Lower leg skin (tissue), 3 donors: ENCODE measurements at regions not wholly inside any gene's neighbourhood (a gene's known extent, or its start where the extent isn't known, plus 50 kb on each side); places are given as distances from the start of the nearest gene placed in this dataset.

ENCODE experiments used
- POLR2A ChIP-seq, 2 donors: fragments of 450-650 bp; IDR thresholded peaks; one replicate each; pipeline ENCODE4 v1.6.1; 2016 to 2017; ENCODE audit warnings: antibody characterized with exemption in 2 of 2, mild to moderate bottlenecking in 1 of 2, moderate library complexity in 1 of 2
- TF ChIP-seq, protein P1 (sequence below), 3 donors: fragments of 450-650 bp; IDR thresholded peaks; one replicate each; pipeline ENCODE4 v1.5.1; 2016; ENCODE audit warnings: antibody characterized with exemption in 3 of 3, mild to moderate bottlenecking in 3 of 3, moderate library complexity in 2 of 3

GRCh38 chr2:239884051-239884405 lies 141.1 kb downstream of the NDUFA10 start:
- TF ChIP-seq POLR2A (IDR thresholded peaks at IDR 0.05), result no peak
- TF ChIP-seq, protein P1, sequence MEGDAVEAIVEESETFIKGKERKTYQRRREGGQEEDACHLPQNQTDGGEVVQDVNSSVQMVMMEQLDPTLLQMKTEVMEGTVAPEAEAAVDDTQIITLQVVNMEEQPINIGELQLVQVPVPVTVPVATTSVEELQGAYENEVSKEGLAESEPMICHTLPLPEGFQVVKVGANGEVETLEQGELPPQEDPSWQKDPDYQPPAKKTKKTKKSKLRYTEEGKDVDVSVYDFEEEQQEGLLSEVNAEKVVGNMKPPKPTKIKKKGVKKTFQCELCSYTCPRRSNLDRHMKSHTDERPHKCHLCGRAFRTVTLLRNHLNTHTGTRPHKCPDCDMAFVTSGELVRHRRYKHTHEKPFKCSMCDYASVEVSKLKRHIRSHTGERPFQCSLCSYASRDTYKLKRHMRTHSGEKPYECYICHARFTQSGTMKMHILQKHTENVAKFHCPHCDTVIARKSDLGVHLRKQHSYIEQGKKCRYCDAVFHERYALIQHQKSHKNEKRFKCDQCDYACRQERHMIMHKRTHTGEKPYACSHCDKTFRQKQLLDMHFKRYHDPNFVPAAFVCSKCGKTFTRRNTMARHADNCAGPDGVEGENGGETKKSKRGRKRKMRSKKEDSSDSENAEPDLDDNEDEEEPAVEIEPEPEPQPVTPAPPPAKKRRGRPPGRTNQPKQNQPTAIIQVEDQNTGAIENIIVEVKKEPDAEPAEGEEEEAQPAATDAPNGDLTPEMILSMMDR (IDR thresholded peaks at IDR 0.05), result no peak
